ENCODE measurements at regions not wholly inside any gene's neighbourhood (a gene's known extent, or its start where the extent isn't known, plus 50 kb on each side); places are given as distances from the start of the nearest gene placed in this dataset.

- intact Hi-C loops (cut with micrococcal nuclease): no loop called here
These were observed 92.9 kb upstream of the SOD1 start for GRCh38 chr21:31566611-31567010.

- intact Hi-C loops (cut with micrococcal nuclease): no loop called here
These were observed 93.4 kb upstream of the SOD1 start for GRCh38 chr21:31566064-31566463.

GRCh38 chr21:31564439-31564838 is 95.1 kb upstream of the SOD1 start:
- intact Hi-C loops (cut with micrococcal nuclease): no loop called here

- intact Hi-C loops (cut with micrococcal nuclease): no loop called here
These were observed 99.0 kb upstream of the SOD1 start for GRCh38 chr21:31560479-31560878.

GRCh38 chr21:31559368-31560119 is 99.9 kb upstream of the SOD1 start:
- intact Hi-C loops (cut with micrococcal nuclease): loop anchor here (1.0 to 10.0 kb wide), 9 partner anchors 50 to 1165 kb away; partner anchors contain the start of genes SCAF4, SOD1 and SYNJ1

GRCh38 chr21:31558962-31559367 is 100.5 kb upstream of the SOD1 start:
- intact Hi-C loops (cut with micrococcal nuclease): loop anchor here (1.0 to 10.0 kb wide), 9 partner anchors 50 to 1166 kb away; partner anchors contain the start of genes SCAF4, SOD1 and SYNJ1

- intact Hi-C loops (cut with micrococcal nuclease): loop anchor here (2.0 to 10.0 kb wide), 3 partner anchors 112 to 1166 kb away; partner anchors contain the start of genes SCAF4 and SYNJ1
These were observed 101.1 kb upstream of the SOD1 start for GRCh38 chr21:31558189-31558961.

- intact Hi-C loops (cut with micrococcal nuclease): loop anchor here (2.0 to 10.0 kb wide), 3 partner anchors 111 to 1167 kb away; partner anchors contain the start of genes SCAF4 and SYNJ1
These were observed 101.9 kb upstream of the SOD1 start for GRCh38 chr21:31557421-31558188.

- intact Hi-C loops (cut with micrococcal nuclease): loop anchor here (10.0 kb wide), 1 partner anchor 1168 kb away; the partner anchor contains the start of gene SYNJ1
These were observed 102.8 kb upstream of the SOD1 start for GRCh38 chr21:31556662-31557061.

- intact Hi-C loops (cut with micrococcal nuclease): loop anchor here (10.0 kb wide), 1 partner anchor 1169 kb away; the partner anchor contains the start of gene SYNJ1
These were observed 103.7 kb upstream of the SOD1 start for GRCh38 chr21:31555741-31556191.

- intact Hi-C loops (cut with micrococcal nuclease): loop anchor here (1.0 to 10.0 kb wide), 2 partner anchors 45 to 1170 kb away; partner anchors contain the start of gene SYNJ1
These were observed 104.9 kb upstream of the SOD1 start for GRCh38 chr21:31554511-31555022.

- intact Hi-C loops (cut with micrococcal nuclease): loop anchor here (1.0 to 10.0 kb wide), 2 partner anchors 45 to 1171 kb away; partner anchors contain the start of gene SYNJ1
These were observed 105.6 kb upstream of the SOD1 start for GRCh38 chr21:31553926-31554325.

- intact Hi-C loops (cut with micrococcal nuclease): loop anchor here (10.0 kb wide), 1 partner anchor 1171 kb away; the partner anchor contains the start of gene SYNJ1
These were observed 106.0 kb upstream of the SOD1 start for GRCh38 chr21:31553461-31553860.

- intact Hi-C loops (cut with micrococcal nuclease): loop anchor here (10.0 kb wide), 1 partner anchor 1172 kb away; the partner anchor contains the start of gene SYNJ1
These were observed 106.7 kb upstream of the SOD1 start for GRCh38 chr21:31552826-31553225.

GRCh38 chr21:31550070-31550469 is 109.4 kb upstream of the SOD1 start:
- intact Hi-C loops (cut with micrococcal nuclease): loop anchor here (10.0 kb wide), 1 partner anchor 1175 kb away; the partner anchor contains the start of gene SYNJ1

- intact Hi-C loops (cut with micrococcal nuclease): no loop called here
These were observed 110.8 kb upstream of the SOD1 start for GRCh38 chr21:31548688-31549087.

- intact Hi-C loops (cut with micrococcal nuclease): no loop called here
These were observed 112.9 kb upstream of the SOD1 start for GRCh38 chr21:31546443-31547170.

GRCh38 chr21:31545036-31545435 is 114.5 kb upstream of the SOD1 start:
- intact Hi-C loops (cut with micrococcal nuclease): no loop called here

GRCh38 chr21:31543191-31543590 is 116.3 kb upstream of the SOD1 start:
- intact Hi-C loops (cut with micrococcal nuclease): no loop called here

- intact Hi-C loops (cut with micrococcal nuclease): no loop called here
These were observed 120.7 kb upstream of the SOD1 start for GRCh38 chr21:31538816-31539215.

Measured in T-helper 1 cell treated with Interleukin-12 subunit alpha and Interleukin-12 subunit beta and Interleukin-4 antibody, amounts not matched to agents 30 ng/mL and 1 ng/mL, for 36 hours (primary cell).